Suppressor macrophage (primary cell): ENCODE measurements at regions not wholly inside any gene's neighbourhood (a gene's known extent, or its start where the extent isn't known, plus 50 kb on each side); places are given as distances from the start of the nearest gene placed in this dataset.
"Not testable (repeated sequence)": the region's sequence is repeated elsewhere in the genome, so short reads cannot be mapped to it uniquely, and the experiment has no call there.

Experiments
- DNase-seq, 4 experiments: peaks; one replicate each; pipeline ENCODE4 v3.0.0-alpha.2; 2020 to 2022

- not testable (repeated sequence) for DNase-seq
Measured at GRCh38 chr12:9407425-9407748, 199.2 kb upstream of the PZP start.

- DNase-seq: no peak
Measured at GRCh38 chr12:9406564-9407424, 198.6 kb upstream of the PZP start.

GRCh38 chr12:9405886-9406563 is 197.8 kb upstream of the PZP start:
- DNase-seq: no peak

- DNase-seq: no peak
Measured at GRCh38 chr12:9404469-9405260, 196.5 kb upstream of the PZP start.

GRCh38 chr12:9404031-9404430 is 195.8 kb upstream of the PZP start:
- DNase-seq: no peak

GRCh38 chr12:9402432-9403040 is 194.3 kb upstream of the PZP start:
- not testable (repeated sequence) for DNase-seq

GRCh38 chr12:9396367-9396766 is 188.2 kb upstream of the PZP start:
- not testable (repeated sequence) for DNase-seq

- DNase-seq: not testable (repeated sequence)
Measured at GRCh38 chr12:9395220-9395619, 187.0 kb upstream of the PZP start.

GRCh38 chr12:9392842-9393241 is 184.6 kb upstream of the PZP start:
- no peak for DNase-seq

GRCh38 chr12:9391815-9392214 is 183.6 kb upstream of the PZP start:
- no peak for DNase-seq

- no peak for DNase-seq
Measured at GRCh38 chr12:9390761-9391160, 182.6 kb upstream of the PZP start.

GRCh38 chr12:9389796-9390195 is 181.6 kb upstream of the PZP start:
- no peak for DNase-seq

GRCh38 chr12:9388379-9388778 is 180.2 kb upstream of the PZP start:
- DNase-seq: no peak

GRCh38 chr12:9387450-9387849 is 179.3 kb upstream of the PZP start:
- DNase-seq: peak in 3 of 4 experiments; percentile 46 to 81 (median 71)

- no peak for DNase-seq
Measured at GRCh38 chr12:9383585-9383984, 175.4 kb upstream of the PZP start.

- peak; percentile 72 to 79 (median 79) for DNase-seq
Measured at GRCh38 chr12:9381619-9382018, 173.4 kb upstream of the PZP start.

GRCh38 chr12:9380650-9381049 is 172.5 kb upstream of the PZP start:
- DNase-seq: no peak

GRCh38 chr12:9379023-9379742 is 171.0 kb upstream of the PZP start:
- no peak for DNase-seq

GRCh38 chr12:9378430-9378835 is 170.2 kb upstream of the PZP start:
- peak in 2 of 4 experiments; percentile 16 for DNase-seq

- DNase-seq: peak in 3 of 4 experiments; percentile 27 to 60 (median 58)
Measured at GRCh38 chr12:9372202-9372601, 164.0 kb upstream of the PZP start.

- no peak for DNase-seq
Measured at GRCh38 chr12:9367828-9368227, 159.6 kb upstream of the PZP start.

GRCh38 chr12:9367201-9367600 is 159.0 kb upstream of the PZP start:
- peak; percentile 76 to 86 (median 82) for DNase-seq
